ENCODE measurements at regions not wholly inside any gene's neighbourhood (a gene's known extent, or its start where the extent isn't known, plus 50 kb on each side); places are given as distances from the start of the nearest gene placed in this dataset.
"Not testable (repeated sequence)": the region's sequence is repeated elsewhere in the genome, so short reads cannot be mapped to it uniquely, and the experiment has no call there.

GRCh38 chr12:116660740-116661139 lies 77.1 kb downstream of the SPRING1 start:
- TF ChIP-seq SMC3 (IDR thresholded peaks at IDR 0.05; ENCODE audit: low read depth, low read length); CTCF (IDR thresholded peaks at IDR 0.05); SIN3A (IDR thresholded peaks at IDR 0.05; ENCODE audit: borderline replicate concordance, low read depth, low read length); TCF12 (IDR thresholded peaks at IDR 0.05); FOXJ3 (CRISPR knock-in tag; IDR thresholded peaks at IDR 0.05); YY1 (IDR thresholded peaks at IDR 0.05; ENCODE audit: low read depth); TEAD4 (IDR thresholded peaks at IDR 0.05; ENCODE audit: borderline replicate concordance, insufficient read depth); JUND (IDR thresholded peaks at IDR 0.05); RFX5 (IDR thresholded peaks at IDR 0.05; ENCODE audit: low read length): not testable (repeated sequence)
